ENCODE measurements at regions not wholly inside any gene's neighbourhood (a gene's known extent, or its start where the extent isn't known, plus 50 kb on each side); places are given as distances from the start of the nearest gene placed in this dataset.

- no peak for TF ChIP-seq CTCF (IDR thresholded peaks at IDR 0.05; ENCODE audit: borderline replicate concordance, extremely low read depth, low read length, poor library complexity, severe bottlenecking)
- TF ChIP-seq EZH2 (IDR thresholded peaks at IDR 0.05; ENCODE audit: borderline replicate concordance, low read depth, low read length, severe bottlenecking): no peak
These were observed 399.1 kb downstream of the MAN2A1 start for GRCh38 chr5:110088676-110089436.

Measured in DND-41 (cell line).